K562 (cell line): ENCODE measurements at regions not wholly inside any gene's neighbourhood (a gene's known extent, or its start where the extent isn't known, plus 50 kb on each side); places are given as distances from the start of the nearest gene placed in this dataset.

Experiments
- ZNF232 ChIP-seq: sonication (generic); formaldehyde crosslinking; IDR thresholded peaks from 2 replicates; pipeline ENCODE4 v1.8.0; 2022; ENCODE audit warnings: mild to moderate bottlenecking, missing genetic modification reagents
- TF ChIP-seq, protein P1 (sequence below), 3 experiments: IDR thresholded peaks in 2 of 3; conservative IDR thresholded peaks in 1 of 3; 2 replicates each; pipeline ENCODE4 v1.5.1; 2011 to 2012; ENCODE audit warnings: low read length in 3 of 3, mild to moderate bottlenecking in 3 of 3, control low read depth in 2 of 3, improper control_type of control experiment in 1 of 3, inconsistent platforms in 1 of 3, low read depth in 1 of 3, mixed read lengths in 1 of 3, moderate library complexity in 1 of 3; ENCODE audit not compliant: insufficient read depth in 2 of 3
- TF ChIP-seq, protein P2 (sequence below): fragments of 450-650 bp; IDR thresholded peaks from 2 replicates; pipeline ENCODE4 v1.6.1; 2016; ENCODE audit warnings: missing biosample characterization, missing genetic modification characterization

DNA sequence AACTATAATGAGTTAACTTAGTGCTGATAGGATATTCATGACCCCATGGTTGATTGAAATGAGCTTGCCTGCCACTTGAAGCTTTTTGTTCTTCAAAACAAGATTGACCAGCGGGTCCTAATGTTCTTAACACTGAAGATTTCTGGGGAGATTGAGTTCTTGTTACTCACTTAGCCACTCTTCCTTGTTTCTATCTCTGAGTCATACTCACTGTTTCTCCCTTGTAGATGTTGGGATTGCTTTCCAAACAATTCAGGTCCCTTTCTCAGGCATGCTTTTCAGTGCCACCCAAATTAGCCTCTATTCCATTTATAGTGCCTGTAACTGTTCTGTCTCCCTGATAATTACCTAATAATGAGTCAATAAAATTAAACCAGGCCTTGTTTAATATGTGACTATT, 517.0 kb downstream of the SQOR start:
- TF ChIP-seq, protein P1, sequence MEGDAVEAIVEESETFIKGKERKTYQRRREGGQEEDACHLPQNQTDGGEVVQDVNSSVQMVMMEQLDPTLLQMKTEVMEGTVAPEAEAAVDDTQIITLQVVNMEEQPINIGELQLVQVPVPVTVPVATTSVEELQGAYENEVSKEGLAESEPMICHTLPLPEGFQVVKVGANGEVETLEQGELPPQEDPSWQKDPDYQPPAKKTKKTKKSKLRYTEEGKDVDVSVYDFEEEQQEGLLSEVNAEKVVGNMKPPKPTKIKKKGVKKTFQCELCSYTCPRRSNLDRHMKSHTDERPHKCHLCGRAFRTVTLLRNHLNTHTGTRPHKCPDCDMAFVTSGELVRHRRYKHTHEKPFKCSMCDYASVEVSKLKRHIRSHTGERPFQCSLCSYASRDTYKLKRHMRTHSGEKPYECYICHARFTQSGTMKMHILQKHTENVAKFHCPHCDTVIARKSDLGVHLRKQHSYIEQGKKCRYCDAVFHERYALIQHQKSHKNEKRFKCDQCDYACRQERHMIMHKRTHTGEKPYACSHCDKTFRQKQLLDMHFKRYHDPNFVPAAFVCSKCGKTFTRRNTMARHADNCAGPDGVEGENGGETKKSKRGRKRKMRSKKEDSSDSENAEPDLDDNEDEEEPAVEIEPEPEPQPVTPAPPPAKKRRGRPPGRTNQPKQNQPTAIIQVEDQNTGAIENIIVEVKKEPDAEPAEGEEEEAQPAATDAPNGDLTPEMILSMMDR (IDR thresholded peaks at IDR 0.05 in 2 of 3, conservative IDR thresholded peaks at IDR 0.05 in 1 of 3; ENCODE audit: insufficient read depth in 2 of 3, low read depth in 1 of 3, low read length in 3 of 3): no peak
- TF ChIP-seq, protein P2, sequence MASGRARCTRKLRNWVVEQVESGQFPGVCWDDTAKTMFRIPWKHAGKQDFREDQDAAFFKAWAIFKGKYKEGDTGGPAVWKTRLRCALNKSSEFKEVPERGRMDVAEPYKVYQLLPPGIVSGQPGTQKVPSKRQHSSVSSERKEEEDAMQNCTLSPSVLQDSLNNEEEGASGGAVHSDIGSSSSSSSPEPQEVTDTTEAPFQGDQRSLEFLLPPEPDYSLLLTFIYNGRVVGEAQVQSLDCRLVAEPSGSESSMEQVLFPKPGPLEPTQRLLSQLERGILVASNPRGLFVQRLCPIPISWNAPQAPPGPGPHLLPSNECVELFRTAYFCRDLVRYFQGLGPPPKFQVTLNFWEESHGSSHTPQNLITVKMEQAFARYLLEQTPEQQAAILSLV (tag): no peak
- no peak for TF ChIP-seq ZNF232 (CRISPR knock-in tag)
